ENCODE measurements at regions not wholly inside any gene's neighbourhood (a gene's known extent, or its start where the extent isn't known, plus 50 kb on each side); places are given as distances from the start of the nearest gene placed in this dataset.

- no peak overlapping the region for H2BK12ac ChIP-seq (ENCODE audit: insufficient read length, low read depth, low read length)
- no peak overlapping the region for H3K56ac ChIP-seq (ENCODE audit: insufficient read length, low read depth, low read length)
- DNase-seq: no peak
- Mint-ChIP-seq H3K9me3 (peaks cover 4 to 6% of the 10 kb centered on the region in 2 experiments; a peak in 3 of 5 replicates), H3K27me3 (ENCODE audit: low read depth) (peaks cover 5% of the 10 kb centered on the region), H3K27ac (no peak overlapping the region), H3K4me3 (no peak overlapping the region), H3K36me3 (ENCODE audit: insufficient read depth in 1 of 3, low read depth in 3 of 3) (peaks cover 0 to 8% (median 3%) of the 10 kb centered on the region in 3 experiments; a peak in 4 of 7 replicates), H3K4me1 (peaks cover 6 to 21% of the 10 kb centered on the region in 2 experiments; a peak in 3 of 4 replicates)
- H3K14ac ChIP-seq (ENCODE audit: insufficient read depth, low read length): no peak overlapping the region; the same call in 1 of the 2 replicates
- H2BK20ac ChIP-seq (ENCODE audit: low read depth, low read length, poor library complexity, severe bottlenecking): no peak overlapping the region
- no peak overlapping the region for H3K9ac ChIP-seq (ENCODE audit: extremely low read depth, insufficient read length, low read length)
- H3T11ph ChIP-seq (ENCODE audit: low read length): no peak overlapping the region
- H2AK5ac ChIP-seq (ENCODE audit: insufficient read length, low read length): no peak overlapping the region
- no peak for TF ChIP-seq CTCF (conservative IDR thresholded peaks at IDR 0.05)
- H3K4me2 ChIP-seq (ENCODE audit: insufficient read depth, insufficient read length, low read length): no peak overlapping the region
- no peak overlapping the region for H3K4ac ChIP-seq (ENCODE audit: low read depth, low read length)
- no peak overlapping the region for H2BK120ac ChIP-seq (ENCODE audit: low read depth, low read length, poor library complexity, severe bottlenecking)
- H3K27me3 ChIP-seq (ENCODE audit: insufficient read depth, low read length): no peaks in the 10 kb centered on the region
- H4K20me1 ChIP-seq (ENCODE audit: control insufficient read depth, insufficient read depth, insufficient read length): no peaks in the 10 kb centered on the region
- no peak overlapping the region for H3K18ac ChIP-seq (ENCODE audit: insufficient read length, low read depth, low read length)
- H2BK15ac ChIP-seq (ENCODE audit: low read depth, low read length): no peak overlapping the region
- H4K91ac ChIP-seq (ENCODE audit: insufficient read length, low read depth, low read length): no peak overlapping the region
- no peak overlapping the region for H4K8ac ChIP-seq (replicated peaks; ENCODE audit: insufficient read length, low read depth, low read length)
- no peaks in the 10 kb centered on the region for H3K79me1 ChIP-seq (ENCODE audit: insufficient read depth, low read depth, low read length, poor library complexity, severe bottlenecking)
- no peaks in the 10 kb centered on the region for H3K4me1 ChIP-seq (ENCODE audit: insufficient read depth, low read length)
- H3K23me2 ChIP-seq (ENCODE audit: insufficient read length, low read depth, low read length, poor library complexity, severe bottlenecking): peaks cover 4% of the 10 kb centered on the region
- no CpG with 5 or more reads among the region's 13 CpGs for WGBS (ENCODE audit: extremely low coverage, insufficient read length, low lambda C conversion rate)
- no peak overlapping the region for H2BK5ac ChIP-seq (ENCODE audit: insufficient read length, low read length)
- H3K9me3 ChIP-seq (ENCODE audit: control insufficient read depth, low read depth, low read length): no peaks in the 10 kb centered on the region
- no peak overlapping the region for H4K5ac ChIP-seq (ENCODE audit: insufficient read length, low read depth, low read length)
- H3K27ac ChIP-seq (ENCODE audit: insufficient read length, low read depth, low read length): no peak overlapping the region
- no peaks in the 10 kb centered on the region for H3K79me2 ChIP-seq (ENCODE audit: insufficient read depth, low read length)
- no peak overlapping the region for H3K23ac ChIP-seq (ENCODE audit: insufficient read length, low read depth, low read length)
- no peak overlapping the region for H2AFZ ChIP-seq (ENCODE audit: low read length)
Measured at GRCh38 chr17:79142375-79142774, 67.8 kb downstream of the ENGASE start.

Measured in H9 (cell line).